KMS-11 (cell line): ENCODE measurements at regions not wholly inside any gene's neighbourhood (a gene's known extent, or its start where the extent isn't known, plus 50 kb on each side); places are given as distances from the start of the nearest gene placed in this dataset.

Experiments used
- H2AFZ ChIP-seq: fragments of 200-600 bp; sonication (generic); 2 replicates; pipeline ENCODE4 v1.6.1; 2016; ENCODE audit warnings: antibody characterized with exemption, mixed run types, low read depth
- H3K27ac ChIP-seq: fragments of 200-600 bp; sonication (generic); 2 replicates; pipeline ENCODE4 v1.6.1; 2016; ENCODE audit warnings: mild to moderate bottlenecking, mixed run types
- H3K27me3 ChIP-seq: fragments of 200-600 bp; sonication (generic); 2 replicates; pipeline ENCODE4 v1.6.1; 2017; ENCODE audit warnings: mild to moderate bottlenecking, low read depth, mixed run types, moderate library complexity; ENCODE audit not compliant: insufficient read depth
- H3K36me3 ChIP-seq: fragments of 200-600 bp; sonication (generic); 2 replicates; pipeline ENCODE4 v1.6.1; 2017; ENCODE audit warnings: mild to moderate bottlenecking, mixed run types; ENCODE audit not compliant: insufficient read depth
- H3K4me1 ChIP-seq: fragments of 200-600 bp; sonication (generic); 2 replicates; pipeline ENCODE4 v1.6.1; 2016; ENCODE audit warnings: mild to moderate bottlenecking, low read depth, mixed run types; ENCODE audit not compliant: poor library complexity, severe bottlenecking
- H3K4me2 ChIP-seq: fragments of 200-600 bp; sonication (generic); 2 replicates; pipeline ENCODE4 v1.7.0; 2016; ENCODE audit warnings: mild to moderate bottlenecking, mixed run types
- H3K4me3 ChIP-seq: fragments of 200-600 bp; sonication (generic); IDR thresholded peaks from 2 replicates; pipeline ENCODE4 v1.6.1; 2017; ENCODE audit warnings: low read depth, low read length, mixed read lengths; ENCODE audit not compliant: insufficient read depth
- H3K79me2 ChIP-seq: fragments of 200-600 bp; sonication (generic); 2 replicates; pipeline ENCODE4 v1.6.1; 2016; ENCODE audit warnings: low read depth, mixed run types; ENCODE audit not compliant: insufficient read depth
- H3K9ac ChIP-seq: fragments of 200-600 bp; sonication (generic); 2 replicates; pipeline ENCODE4 v1.6.1; 2016; ENCODE audit warnings: mild to moderate bottlenecking, mixed run types
- H4K20me1 ChIP-seq: fragments of 200-600 bp; sonication (generic); 2 replicates; pipeline ENCODE4 v1.6.1; 2016; ENCODE audit warnings: mild to moderate bottlenecking, mixed run types; ENCODE audit not compliant: insufficient read depth
- CTCF ChIP-seq: fragments of 200-600 bp; sonication (generic); conservative IDR thresholded peaks from 2 replicates; pipeline ENCODE4 v1.6.1; 2017; ENCODE audit warnings: low read depth, mild to moderate bottlenecking, antibody characterized with exemption, low read length, moderate library complexity, mixed read lengths

- no peak overlapping the region for H3K9ac ChIP-seq
- no peaks in the 10 kb centered on the region; the same call in 1 of the 2 replicates for H3K27me3 ChIP-seq
- H4K20me1 ChIP-seq: no peaks in the 10 kb centered on the region
- no peak overlapping the region for H3K27ac ChIP-seq
- H3K4me3 ChIP-seq: no peak overlapping the region
- H2AFZ ChIP-seq: no peak overlapping the region
- H3K36me3 ChIP-seq: no peaks in the 10 kb centered on the region
- TF ChIP-seq CTCF: no peak
- H3K4me1 ChIP-seq: peaks cover 15% of the 10 kb centered on the region
- H3K79me2 ChIP-seq: no peaks in the 10 kb centered on the region
- no peak overlapping the region for H3K4me2 ChIP-seq
Measured at GRCh38 chr16:87070657-87071056, 246.5 kb downstream of the C16orf95 start.

- TF ChIP-seq CTCF: no peak
- Histone ChIP-seq H4K20me1 (no peaks in the 10 kb centered on the region), H3K27me3 (no peaks in the 10 kb centered on the region; the same call in 1 of the 2 replicates), H2AFZ (no peak overlapping the region), H3K27ac (no peak overlapping the region), H3K4me3 (no peak overlapping the region), H3K79me2 (no peaks in the 10 kb centered on the region), H3K36me3 (no peaks in the 10 kb centered on the region), H3K4me1 (peaks cover 15% of the 10 kb centered on the region), H3K9ac (no peak overlapping the region), H3K4me2 (no peak overlapping the region)
Measured at GRCh38 chr16:87072101-87072500, 245.1 kb downstream of the C16orf95 start.

- Histone ChIP-seq H3K27ac (peak overlapping the region; percentile 46), H4K20me1 (no peaks in the 10 kb centered on the region), H3K79me2 (no peaks in the 10 kb centered on the region), H3K4me2 (peak overlapping the region; percentile 51; the same call in 1 of the 2 replicates), H3K36me3 (no peaks in the 10 kb centered on the region), H3K9ac (peak overlapping the region; percentile 4; the same call in 1 of the 2 replicates), H3K27me3 (no peaks in the 10 kb centered on the region; the same call in 1 of the 2 replicates), H2AFZ (peak overlapping the region; percentile 56), H3K4me3 (no peak overlapping the region), H3K4me1 (peaks cover 15% of the 10 kb centered on the region)
- no peak for TF ChIP-seq CTCF
Measured at GRCh38 chr16:87074641-87075318, 242.4 kb downstream of the C16orf95 start.

- Histone ChIP-seq H3K79me2 (no peaks in the 10 kb centered on the region), H3K4me1 (peaks cover 15% of the 10 kb centered on the region), H3K4me3 (no peak overlapping the region), H3K4me2 (peak overlapping the region; percentile 51; the same call in 1 of the 2 replicates), H3K27me3 (no peaks in the 10 kb centered on the region; the same call in 1 of the 2 replicates), H3K9ac (peak overlapping the region; percentile 4; the same call in 1 of the 2 replicates), H4K20me1 (no peaks in the 10 kb centered on the region), H3K27ac (peak overlapping the region; percentile 46; the same call in 1 of the 2 replicates), H2AFZ (peak overlapping the region; percentile 56), H3K36me3 (no peaks in the 10 kb centered on the region)
- no peak for TF ChIP-seq CTCF
Measured at GRCh38 chr16:87075319-87075860, 241.8 kb downstream of the C16orf95 start.
